ENCODE measurements at regions not wholly inside any gene's neighbourhood (a gene's known extent, or its start where the extent isn't known, plus 50 kb on each side); places are given as distances from the start of the nearest gene placed in this dataset.

GRCh38 chr9:134227451-134228411 lies 63.4 kb upstream of the RNU6ATAC start:
- TF ChIP-seq, protein P1, sequence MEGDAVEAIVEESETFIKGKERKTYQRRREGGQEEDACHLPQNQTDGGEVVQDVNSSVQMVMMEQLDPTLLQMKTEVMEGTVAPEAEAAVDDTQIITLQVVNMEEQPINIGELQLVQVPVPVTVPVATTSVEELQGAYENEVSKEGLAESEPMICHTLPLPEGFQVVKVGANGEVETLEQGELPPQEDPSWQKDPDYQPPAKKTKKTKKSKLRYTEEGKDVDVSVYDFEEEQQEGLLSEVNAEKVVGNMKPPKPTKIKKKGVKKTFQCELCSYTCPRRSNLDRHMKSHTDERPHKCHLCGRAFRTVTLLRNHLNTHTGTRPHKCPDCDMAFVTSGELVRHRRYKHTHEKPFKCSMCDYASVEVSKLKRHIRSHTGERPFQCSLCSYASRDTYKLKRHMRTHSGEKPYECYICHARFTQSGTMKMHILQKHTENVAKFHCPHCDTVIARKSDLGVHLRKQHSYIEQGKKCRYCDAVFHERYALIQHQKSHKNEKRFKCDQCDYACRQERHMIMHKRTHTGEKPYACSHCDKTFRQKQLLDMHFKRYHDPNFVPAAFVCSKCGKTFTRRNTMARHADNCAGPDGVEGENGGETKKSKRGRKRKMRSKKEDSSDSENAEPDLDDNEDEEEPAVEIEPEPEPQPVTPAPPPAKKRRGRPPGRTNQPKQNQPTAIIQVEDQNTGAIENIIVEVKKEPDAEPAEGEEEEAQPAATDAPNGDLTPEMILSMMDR (IDR thresholded peaks at IDR 0.05) = no peak
- TF ChIP-seq POLR2AphosphoS5 (IDR thresholded peaks at IDR 0.05; ENCODE audit: insufficient read depth in 1 of 2, low read depth in 1 of 2) (no peak), POLR2A (IDR thresholded peaks at IDR 0.05) (no peak)
- DNase-seq (ENCODE audit: extremely low spot score in 2 of 2) = no peak
- Histone ChIP-seq H3K4me1 (peaks cover 51% of the 10 kb centered on the region), H3K4me3 (no peak overlapping the region), H3K27me3 (no peaks in the 10 kb centered on the region), H3K36me3 (no peaks in the 10 kb centered on the region), H3K27ac (no peak overlapping the region), H3K9me3 (no peaks in the 10 kb centered on the region)
- intact Hi-C loops (cut with DNase I) = no loop called here

- Histone ChIP-seq H3K27me3 (no peaks in the 10 kb centered on the region), H3K4me1 (peaks cover 44% of the 10 kb centered on the region), H3K27ac (no peak overlapping the region), H3K4me3 (no peak overlapping the region), H3K36me3 (no peaks in the 10 kb centered on the region), H3K9me3 (no peaks in the 10 kb centered on the region)
- no peak for TF ChIP-seq POLR2A (IDR thresholded peaks at IDR 0.05)
- no peak for TF ChIP-seq POLR2AphosphoS5 (IDR thresholded peaks at IDR 0.05; ENCODE audit: insufficient read depth in 1 of 2, low read depth in 1 of 2)
- TF ChIP-seq, protein P1 (IDR thresholded peaks at IDR 0.05) = no peak
- DNase-seq (ENCODE audit: extremely low spot score in 2 of 2) = no peak
- intact Hi-C loops (cut with DNase I) = no loop called here
Measured at GRCh38 chr9:134228649-134229048, 64.3 kb upstream of the RNU6ATAC start.

GRCh38 chr9:134229466-134230091 lies 65.2 kb upstream of the RNU6ATAC start:
- no peaks in the 10 kb centered on the region for H3K9me3 ChIP-seq
- no peaks in the 10 kb centered on the region for H3K27me3 ChIP-seq
- TF ChIP-seq POLR2A (IDR thresholded peaks at IDR 0.05) = no peak
- TF ChIP-seq, protein P1 (IDR thresholded peaks at IDR 0.05) = no peak
- TF ChIP-seq POLR2AphosphoS5 (IDR thresholded peaks at IDR 0.05; ENCODE audit: insufficient read depth in 1 of 2, low read depth in 1 of 2) = no peak
- intact Hi-C loops (cut with DNase I) = no loop called here
- H3K27ac ChIP-seq = peak overlapping the region; percentile 73
- H3K36me3 ChIP-seq = no peaks in the 10 kb centered on the region
- peaks cover 44% of the 10 kb centered on the region for H3K4me1 ChIP-seq
- no peak for DNase-seq (ENCODE audit: extremely low spot score in 2 of 2)
- no peak overlapping the region for H3K4me3 ChIP-seq

GRCh38 chr9:134230092-134230941 lies 66.0 kb upstream of the RNU6ATAC start:
- intact Hi-C loops (cut with DNase I) = no loop called here
- Histone ChIP-seq H3K27me3 (no peaks in the 10 kb centered on the region), H3K4me1 (peaks cover 40% of the 10 kb centered on the region), H3K27ac (peak overlapping the region; percentile 73), H3K9me3 (no peaks in the 10 kb centered on the region), H3K36me3 (no peaks in the 10 kb centered on the region), H3K4me3 (no peak overlapping the region)
- no peak for DNase-seq (ENCODE audit: extremely low spot score in 2 of 2)
- TF ChIP-seq POLR2AphosphoS5 (IDR thresholded peaks at IDR 0.05; ENCODE audit: insufficient read depth in 1 of 2, low read depth in 1 of 2) (no peak), POLR2A (IDR thresholded peaks at IDR 0.05) (no peak)
- TF ChIP-seq, protein P1 (IDR thresholded peaks at IDR 0.05) = no peak

Measured in vagina (tissue), 2 donors.